Epithelial cell of proximal tubule (primary cell): ENCODE measurements at regions not wholly inside any gene's neighbourhood (a gene's known extent, or its start where the extent isn't known, plus 50 kb on each side); places are given as distances from the start of the nearest gene placed in this dataset.

Experiments
- DNase-seq: peaks from one replicate; pipeline ENCODE4 v3.0.0-alpha.2; 2011; ENCODE audit warnings: low read depth
- H3K4me3 ChIP-seq: 2 replicates; pipeline ENCODE4 v1.5.1; 2011; ENCODE audit warnings: low read depth, mild to moderate bottlenecking, low read length
- CTCF ChIP-seq: conservative IDR thresholded peaks from 2 replicates; pipeline ENCODE4 v1.5.1; 2012; ENCODE audit warnings: low read depth, mild to moderate bottlenecking, low read length

DNA sequence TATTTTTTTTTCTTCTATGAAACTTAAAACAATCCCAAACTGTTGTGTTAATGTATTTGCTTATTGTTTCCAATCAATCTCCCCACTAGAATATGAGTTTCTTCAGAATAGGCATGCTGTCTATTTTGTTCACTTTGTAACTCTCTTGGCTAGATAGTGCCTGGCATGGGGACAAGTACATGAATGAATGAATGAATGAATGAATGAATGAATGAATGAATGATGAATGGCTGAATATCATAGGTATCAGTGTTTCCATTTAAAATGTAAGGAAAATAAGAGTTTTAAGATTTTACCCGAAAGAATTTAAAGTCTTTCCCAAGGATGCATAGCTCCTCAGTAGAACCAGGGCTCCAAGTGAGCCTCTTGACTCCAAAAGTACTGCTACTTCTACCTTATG, 294.9 kb upstream of the GADL1 start:
- TF ChIP-seq CTCF: no peak
- no peak for DNase-seq
- H3K4me3 ChIP-seq: no peak overlapping the region

DNA sequence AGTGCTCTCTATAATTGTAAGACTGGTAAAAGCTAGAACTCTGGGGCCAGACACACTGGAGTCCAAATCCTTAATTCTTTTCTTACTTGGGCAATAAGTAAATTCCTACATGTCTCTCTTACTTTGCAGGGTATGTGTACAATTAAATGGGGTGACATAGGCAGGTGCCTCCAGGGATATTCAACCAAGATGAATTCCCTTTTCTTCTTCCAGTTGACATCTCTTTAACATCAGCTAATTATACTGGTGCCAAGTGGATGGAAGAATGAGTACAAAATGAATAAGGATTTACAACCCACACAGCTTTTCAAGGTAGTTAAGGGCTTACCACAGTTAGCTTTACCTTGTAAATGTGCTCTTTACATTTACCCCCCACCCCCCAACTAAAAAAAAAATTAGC, 295.5 kb upstream of the GADL1 start:
- no peak for TF ChIP-seq CTCF
- DNase-seq: no peak
- H3K4me3 ChIP-seq: no peak overlapping the region

- H3K4me3 ChIP-seq: no peak overlapping the region
- no peak for DNase-seq
- TF ChIP-seq CTCF: no peak
Measured at GRCh38 chr3:31191354-31191753, 296.9 kb upstream of the GADL1 start.

GRCh38 chr3:31193429-31193828, 299.0 kb upstream of the GADL1 start:
- H3K4me3 ChIP-seq: no peak overlapping the region
- TF ChIP-seq CTCF: no peak
- no peak for DNase-seq

GRCh38 chr3:31193871-31194270, 299.4 kb upstream of the GADL1 start:
- TF ChIP-seq CTCF: no peak
- no peak for DNase-seq
- no peak overlapping the region for H3K4me3 ChIP-seq

GRCh38 chr3:31196261-31196660, 301.8 kb upstream of the GADL1 start:
- no peak for TF ChIP-seq CTCF
- no peak for DNase-seq
- no peak overlapping the region for H3K4me3 ChIP-seq

DNA sequence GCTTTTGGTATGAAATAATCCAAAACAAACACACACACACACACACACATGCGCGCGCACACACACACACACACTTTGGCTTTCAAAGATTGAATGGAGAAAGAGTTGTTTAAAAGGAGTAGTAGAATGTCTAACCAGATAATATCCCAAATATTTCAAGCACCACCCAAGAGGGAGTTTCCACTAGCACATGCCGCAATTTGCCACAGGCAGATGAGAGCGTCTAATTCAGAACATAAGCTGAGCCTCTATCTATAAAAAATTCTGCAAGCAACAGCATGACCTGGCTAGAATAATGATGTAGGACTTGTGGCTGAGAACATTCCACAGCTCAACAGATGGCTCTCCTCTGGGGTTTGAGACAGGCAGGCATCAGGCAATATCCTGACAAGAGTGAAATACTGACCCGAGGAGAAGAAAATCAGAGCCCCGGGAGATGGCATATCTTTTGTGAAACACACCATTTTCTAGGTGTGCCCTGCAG, 302.5 kb upstream of the GADL1 start:
- TF ChIP-seq CTCF: no peak
- DNase-seq: no peak
- H3K4me3 ChIP-seq: no peak overlapping the region
